ENCODE measurements at regions not wholly inside any gene's neighbourhood (a gene's known extent, or its start where the extent isn't known, plus 50 kb on each side); places are given as distances from the start of the nearest gene placed in this dataset.

DNA sequence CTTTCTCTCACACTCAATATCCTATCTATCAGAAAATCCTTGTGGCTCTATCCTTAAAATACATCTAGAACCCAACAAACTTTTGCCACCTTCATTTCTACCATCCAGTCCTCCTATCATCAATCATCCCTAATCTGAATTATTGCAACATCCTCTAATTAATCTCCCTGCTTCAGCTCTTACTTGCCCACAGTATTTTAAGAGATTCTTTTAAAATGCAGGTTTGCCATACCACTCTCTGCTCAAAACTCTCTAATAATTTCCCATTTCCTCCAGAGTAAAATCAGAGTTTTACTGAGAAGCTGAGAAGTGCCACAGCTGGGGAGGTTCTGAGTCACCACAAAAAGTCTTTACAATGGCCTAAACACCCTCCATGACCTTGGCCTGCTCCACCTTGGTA, 234.3 kb upstream of the ZPLD1 start:
- TF ChIP-seq, protein P1, sequence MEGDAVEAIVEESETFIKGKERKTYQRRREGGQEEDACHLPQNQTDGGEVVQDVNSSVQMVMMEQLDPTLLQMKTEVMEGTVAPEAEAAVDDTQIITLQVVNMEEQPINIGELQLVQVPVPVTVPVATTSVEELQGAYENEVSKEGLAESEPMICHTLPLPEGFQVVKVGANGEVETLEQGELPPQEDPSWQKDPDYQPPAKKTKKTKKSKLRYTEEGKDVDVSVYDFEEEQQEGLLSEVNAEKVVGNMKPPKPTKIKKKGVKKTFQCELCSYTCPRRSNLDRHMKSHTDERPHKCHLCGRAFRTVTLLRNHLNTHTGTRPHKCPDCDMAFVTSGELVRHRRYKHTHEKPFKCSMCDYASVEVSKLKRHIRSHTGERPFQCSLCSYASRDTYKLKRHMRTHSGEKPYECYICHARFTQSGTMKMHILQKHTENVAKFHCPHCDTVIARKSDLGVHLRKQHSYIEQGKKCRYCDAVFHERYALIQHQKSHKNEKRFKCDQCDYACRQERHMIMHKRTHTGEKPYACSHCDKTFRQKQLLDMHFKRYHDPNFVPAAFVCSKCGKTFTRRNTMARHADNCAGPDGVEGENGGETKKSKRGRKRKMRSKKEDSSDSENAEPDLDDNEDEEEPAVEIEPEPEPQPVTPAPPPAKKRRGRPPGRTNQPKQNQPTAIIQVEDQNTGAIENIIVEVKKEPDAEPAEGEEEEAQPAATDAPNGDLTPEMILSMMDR (conservative IDR thresholded peaks at IDR 0.05; ENCODE audit: low read length): no peak
- no peak for TF ChIP-seq EZH2phosphoT487 (IDR thresholded peaks at IDR 0.05; ENCODE audit: borderline replicate concordance, low read depth, low read length)
